HCT116 (cell line): ENCODE measurements at regions not wholly inside any gene's neighbourhood (a gene's known extent, or its start where the extent isn't known, plus 50 kb on each side); places are given as distances from the start of the nearest gene placed in this dataset.

Source experiments
- ATAC-seq: fragments of 200-7000 bp; cut with Tn5 transposase; 2 replicates; pipeline ENCODE4 v1.9.1; 2020; ENCODE audit warnings: mild to moderate bottlenecking, moderate library complexity
- BruUV-seq: library from RNA; stranded (reverse); fragments of 400-500 nt; replicated peaks from 2 replicates; lab custom pipeline; 2021; lab: Mats Ljungman, UMichigan
- CTCF ChIA-PET: fragments of 300-600 bp; sonication (Branson Sonifier 250); formaldehyde crosslinking; loops from one replicate; lab custom pipeline; 2021; ENCODE audit warnings: antibody characterized with exemption; lab: Charles Lee
- POLR2A ChIA-PET: fragments of 300-600, 350-600 bp; sonication (Branson Sonifier 250); formaldehyde crosslinking; loops from one replicate; lab custom pipeline; 2021; ENCODE audit warnings: antibody characterized with exemption; lab: Charles Lee
- RAD21 ChIA-PET, 2 experiments: fragments of 300-600 bp; sonication (Branson Sonifier 250); formaldehyde crosslinking; loops; one replicate each; lab custom pipeline; 2023; ENCODE audit warnings: low total read pairs in 2 of 2; ENCODE audit not compliant: uncharacterized antibody in 2 of 2, unreplicated experiment in 2 of 2, low non-redundant PET in 1 of 2; lab: Charles Lee
- DNase-seq: peaks from one replicate; pipeline ENCODE4 v3.0.0-alpha.2; 2010; ENCODE audit warnings: low read depth, low spot score
- H2AFZ ChIP-seq: fragments of 200-600 bp; shearing (Covaris generic), sonication (generic); 2 replicates; pipeline ENCODE4 v1.6.1; 2017; ENCODE audit warnings: low read depth, mixed run types, mixed read lengths, antibody characterized with exemption, low read length; ENCODE audit not compliant: poor library complexity, severe bottlenecking
- H3K27ac ChIP-seq: 2 replicates; pipeline ENCODE4 v1.5.1; 2012; ENCODE audit warnings: low read depth, low read length
- H3K27me3 ChIP-seq: fragments of 200-600 bp; sonication (generic); 2 replicates; pipeline ENCODE4 v1.6.1; 2016; ENCODE audit warnings: mixed run types, low read length, mixed read lengths; ENCODE audit not compliant: insufficient read depth
- H3K36me3 ChIP-seq, 2 experiments: fragments of 200-500 bp in 1 of 2; fragments of 200-600 bp in 1 of 2; sonication (Bioruptor generic) in 1 of 2; sonication (generic) in 1 of 2; 2 replicates each; pipeline versions ENCODE4 v1.5.1 to v1.6.1; 2014 to 2016; ENCODE audit warnings: low read length in 2 of 2, inconsistent platforms in 1 of 2, mixed read lengths in 1 of 2, mixed run types in 1 of 2; ENCODE audit not compliant: insufficient read depth in 2 of 2, control insufficient read depth in 1 of 2
- H3K4me1 ChIP-seq, 2 experiments: fragments of 200-600 bp in 1 of 2; sonication (generic) in 1 of 2; 2 replicates each; pipeline versions ENCODE4 v1.5.1 to v1.6.1; 2012 to 2017; ENCODE audit warnings: low read length in 2 of 2, inconsistent platforms in 1 of 2, mild to moderate bottlenecking in 1 of 2, mixed read lengths in 1 of 2, mixed run types in 1 of 2, moderate library complexity in 1 of 2; ENCODE audit not compliant: insufficient read depth in 2 of 2, control insufficient read depth in 1 of 2
- H3K4me2 ChIP-seq: fragments of 200-600 bp; sonication (generic); 2 replicates; pipeline ENCODE4 v1.6.1; 2017; ENCODE audit warnings: mixed run types, low read length, mixed read lengths
- H3K4me3 ChIP-seq, 2 experiments: fragments of 200-600 bp in 1 of 2; sonication (generic) in 1 of 2; replicated peaks in 1 of 2; 2 replicates each; pipeline ENCODE4 v1.5.1; 2011 to 2016; ENCODE audit warnings: low read length in 2 of 2, control low read depth in 1 of 2, low read depth in 1 of 2, mild to moderate bottlenecking in 1 of 2, mixed read lengths in 1 of 2, mixed run types in 1 of 2
- H3K79me2 ChIP-seq: fragments of 200-600 bp; sonication (generic); 2 replicates; pipeline ENCODE4 v1.6.1; 2017; ENCODE audit warnings: mild to moderate bottlenecking, mixed run types, low read length, moderate library complexity, mixed read lengths; ENCODE audit not compliant: insufficient read depth
- H3K9ac ChIP-seq: fragments of 200-600 bp; sonication (generic); 2 replicates; pipeline ENCODE4 v1.6.1; 2016; ENCODE audit warnings: low read length, mixed read lengths
- H3K9me2 ChIP-seq: fragments of 200-600 bp; sonication (generic), shearing (Covaris generic); 2 replicates; pipeline ENCODE4 v1.6.1; 2017; ENCODE audit warnings: mixed run types, mild to moderate bottlenecking, moderate library complexity; ENCODE audit not compliant: insufficient read depth
- H3K9me3 ChIP-seq, 2 experiments: fragments of 200-500 bp in 1 of 2; fragments of 200-600 bp in 1 of 2; sonication (Bioruptor generic) in 1 of 2; sonication (generic) in 1 of 2; 2 replicates each; pipeline ENCODE4 v1.6.1; 2014 to 2017; ENCODE audit warnings: low read length in 2 of 2, mixed read lengths in 2 of 2, inconsistent platforms in 1 of 2, low read depth in 1 of 2, mild to moderate bottlenecking in 1 of 2, mixed run types in 1 of 2, moderate library complexity in 1 of 2; ENCODE audit not compliant: control insufficient read depth in 1 of 2, insufficient read depth in 1 of 2
- H4K20me1 ChIP-seq: fragments of 200-600 bp; sonication (generic), shearing (Covaris generic); 2 replicates; pipeline ENCODE4 v1.6.1; 2017; ENCODE audit warnings: mixed run types, mild to moderate bottlenecking, moderate library complexity; ENCODE audit not compliant: insufficient read depth
- EGR1 ChIP-seq: IDR thresholded peaks from 2 replicates; pipeline ENCODE4 v1.6.1; 2012; ENCODE audit warnings: low read depth
- POLR2AphosphoS5 ChIP-seq: IDR thresholded peaks from 2 replicates; pipeline ENCODE4 v1.6.1; 2011; ENCODE audit warnings: mild to moderate bottlenecking, low read depth, low read length, moderate library complexity
- REST ChIP-seq: IDR thresholded peaks from 2 replicates; pipeline ENCODE4 v1.6.1; 2012; ENCODE audit warnings: low read depth
- SRF ChIP-seq: IDR thresholded peaks from 2 replicates; pipeline ENCODE4 v1.6.1; 2012; ENCODE audit warnings: low read depth
- TCF7L2 ChIP-seq: IDR thresholded peaks from 2 replicates; pipeline ENCODE4 v1.7.0; 2011; ENCODE audit warnings: borderline replicate concordance, inconsistent platforms; ENCODE audit not compliant: insufficient read depth, insufficient read length; ENCODE audit errors: extremely low read depth
- YY1 ChIP-seq: IDR thresholded peaks from 2 replicates; pipeline ENCODE4 v1.6.1; 2011; ENCODE audit warnings: low read length, low read depth, moderate library complexity, mild to moderate bottlenecking; ENCODE audit not compliant: insufficient replicate concordance; ENCODE audit errors: extremely low read depth
- intact Hi-C: fragments of 100-400 bp; cut with micrococcal nuclease; formaldehyde crosslinking; loops from 2 replicates; pipeline ENCODE4 v1.10.0; 2022

DNA sequence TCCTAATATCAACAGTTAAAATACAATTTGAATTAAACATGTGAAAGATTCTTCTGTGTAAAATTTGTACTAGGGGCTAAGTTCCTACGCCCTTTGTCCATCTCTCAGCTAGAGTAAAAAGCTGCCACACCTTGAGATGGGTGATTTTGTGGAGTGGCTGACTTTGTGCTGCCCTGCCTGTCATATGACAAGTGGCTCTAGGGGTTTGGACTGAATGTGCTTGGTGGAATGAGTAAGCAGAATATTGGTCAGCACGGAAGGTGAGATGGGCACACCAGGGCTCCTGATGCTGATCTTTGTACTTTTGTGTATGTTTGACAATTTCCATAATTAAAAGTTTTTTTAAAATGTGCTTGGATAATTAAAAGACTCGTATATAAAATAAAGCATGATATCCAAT lies 133.6 kb upstream of the SLC45A1 start:
- Histone ChIP-seq H3K4me3 (no peak overlapping the region), H3K27ac (peak overlapping the region; percentile 97), H3K4me2 (peak overlapping the region; percentile 39), H3K36me3 (no peaks in the 10 kb centered on the region), H3K9ac (peak overlapping the region; percentile 58), H3K4me1 (peaks cover 60 to 73% of the 10 kb centered on the region in 2 experiments), H4K20me1 (no peaks in the 10 kb centered on the region), H3K79me2 (no peaks in the 10 kb centered on the region), H3K9me2 (no peaks in the 10 kb centered on the region), H3K9me3 (peaks cover 2% of the 10 kb centered on the region in 2 experiments; a peak in 2 of 4 replicates), H3K27me3 (no peaks in the 10 kb centered on the region), H2AFZ (no peak overlapping the region)
- CTCF ChIA-PET = no interaction called here
- no TSS peak for BruUV-seq
- peak; percentile 45; the same call in 1 of the 2 replicates for TF ChIP-seq POLR2AphosphoS5
- TF ChIP-seq SRF = no peak
- peak; percentile 33 for ATAC-seq
- no peak for DNase-seq
- RAD21 ChIA-PET = no interaction called here
- intact Hi-C loops = loop anchor here (5.0 kb wide), 3 partner anchors 87 to 137 kb away; partner anchors contain the start of gene SLC45A1
- POLR2A ChIA-PET = interaction anchor here (0.8 to 1.5 kb wide), 5 partner anchors 10 to 158 kb away, joined by 3 to 7 read pairs (median 3); partner anchors contain the start of gene ERRFI1

DNA sequence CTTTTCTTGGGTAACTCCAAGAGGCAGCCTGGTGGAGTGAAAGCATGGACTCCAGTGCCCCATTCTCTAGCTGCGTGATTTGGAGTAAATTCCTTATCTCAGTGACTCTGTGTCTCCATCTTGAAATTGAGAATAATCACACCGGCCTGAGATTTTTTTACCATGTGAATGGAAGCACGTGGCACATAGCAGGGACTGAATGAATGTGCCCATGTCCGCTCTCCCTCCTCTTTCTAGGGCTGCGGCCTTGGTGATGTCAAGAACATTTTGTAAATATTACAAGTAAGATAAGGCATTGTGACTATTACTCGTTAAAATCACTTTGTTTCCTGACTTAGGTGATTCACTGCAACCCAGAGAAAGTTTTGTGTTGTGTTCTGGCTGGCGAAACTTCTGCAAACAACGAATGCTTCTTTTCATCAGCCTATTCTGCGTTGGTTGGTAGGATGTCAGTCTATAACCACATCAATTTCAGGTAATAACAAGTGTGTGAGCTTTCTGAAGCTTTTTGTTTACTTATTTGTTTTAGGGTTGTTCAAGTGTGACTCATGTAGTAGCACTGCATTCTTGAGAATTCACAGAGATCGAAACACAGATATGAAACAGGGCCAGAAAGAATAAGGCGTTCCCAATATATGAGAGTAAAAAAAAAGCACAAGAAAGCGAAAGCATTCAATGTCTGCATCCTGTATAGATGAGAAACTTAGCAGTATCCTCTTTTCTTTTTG lies 135.7 kb upstream of the SLC45A1 start:
- intact Hi-C loops = loop anchor here (5.0 kb wide), 3 partner anchors 85 to 135 kb away; partner anchors contain the start of gene SLC45A1
- H3K4me3 ChIP-seq = peak overlapping the region in 1 of 2 experiments; percentile 23; a peak in 2 of 4 replicates
- peaks cover 41 to 59% of the 10 kb centered on the region in 2 experiments for H3K4me1 ChIP-seq
- RAD21 ChIA-PET = interaction anchor here (0.9 to 1.6 kb wide), 5 partner anchors 13 to 132 kb away, joined by 3 to 4 read pairs (median 4); no protein-coding TSS in a partner anchor
- H3K27me3 ChIP-seq = no peaks in the 10 kb centered on the region
- peak overlapping the region; percentile 97 for H3K27ac ChIP-seq
- DNase-seq = peak; percentile 96
- BruUV-seq = TSS peak; percentile 90
- H3K9ac ChIP-seq = peak overlapping the region; percentile 54
- H3K9me2 ChIP-seq = no peaks in the 10 kb centered on the region
- POLR2A ChIA-PET = interaction anchor here (0.6 to 1.8 kb wide), 16 partner anchors 10 to 151 kb away, joined by 3 to 15 read pairs (median 3); no protein-coding TSS in a partner anchor
- H2AFZ ChIP-seq = no peak overlapping the region
- peak overlapping the region; percentile 58 for H3K4me2 ChIP-seq
- H3K36me3 ChIP-seq = peaks cover 0 to 8% of the 10 kb centered on the region in 2 experiments; a peak in 2 of 4 replicates
- H3K9me3 ChIP-seq = peaks cover 9 to 12% of the 10 kb centered on the region in 2 experiments; a peak in 3 of 4 replicates
- H3K79me2 ChIP-seq = no peaks in the 10 kb centered on the region
- H4K20me1 ChIP-seq = no peaks in the 10 kb centered on the region
- CTCF ChIA-PET = interaction anchor here (0.6 to 1.0 kb wide), 2 partner anchors 132 to 142 kb away, joined by 3 to 4 read pairs; no protein-coding TSS in a partner anchor
- no peak for TF ChIP-seq REST
- TF ChIP-seq POLR2AphosphoS5 = peak; percentile 57; the same call in 1 of the 2 replicates
- TF ChIP-seq EGR1 = no peak
- TF ChIP-seq YY1 = peak; percentile 29
- TF ChIP-seq TCF7L2 = peak; percentile 77
- TF ChIP-seq, all 23 proteins: peak for 3
- peak; percentile 85 for ATAC-seq
